ENCODE measurements at regions not wholly inside any gene's neighbourhood (a gene's known extent, or its start where the extent isn't known, plus 50 kb on each side); places are given as distances from the start of the nearest gene placed in this dataset.

- no peak for DNase-seq (ENCODE audit: low read depth in 4 of 4, low spot score in 2 of 4)
These were observed 1289.0 kb upstream of the AUTS2 start for GRCh38 chr7:68309271-68309670.

- DNase-seq (ENCODE audit: low read depth in 4 of 4, low spot score in 2 of 4): no peak
These were observed 1288.5 kb upstream of the AUTS2 start for GRCh38 chr7:68309806-68310205.

- DNase-seq (ENCODE audit: low read depth in 4 of 4, low spot score in 2 of 4): no peak
These were observed 1286.3 kb upstream of the AUTS2 start for GRCh38 chr7:68311958-68312357.

GRCh38 chr7:68313806-68314205 is 1284.5 kb upstream of the AUTS2 start:
- no peak for DNase-seq (ENCODE audit: low read depth in 4 of 4, low spot score in 2 of 4)

GRCh38 chr7:68314208-68314607 is 1284.1 kb upstream of the AUTS2 start:
- no peak for DNase-seq (ENCODE audit: low read depth in 4 of 4, low spot score in 2 of 4)

- DNase-seq (ENCODE audit: low read depth in 4 of 4, low spot score in 2 of 4): no peak
These were observed 1280.8 kb upstream of the AUTS2 start for GRCh38 chr7:68317476-68317875.

- DNase-seq (ENCODE audit: low read depth in 4 of 4, low spot score in 2 of 4): no peak
These were observed 1279.2 kb upstream of the AUTS2 start for GRCh38 chr7:68319061-68319460.

- peak in 3 of 4 donors; percentile 7 to 20 (median 19) for DNase-seq (ENCODE audit: low read depth in 4 of 4, low spot score in 2 of 4)
These were observed 1277.1 kb upstream of the AUTS2 start for GRCh38 chr7:68321076-68321639.

GRCh38 chr7:68321776-68322496 is 1276.3 kb upstream of the AUTS2 start:
- DNase-seq (ENCODE audit: low read depth in 4 of 4, low spot score in 2 of 4): peak in 1 of 4 donors; percentile 3

- DNase-seq (ENCODE audit: low read depth in 4 of 4, low spot score in 2 of 4): no peak
These were observed 1273.7 kb upstream of the AUTS2 start for GRCh38 chr7:68324621-68325020.

GRCh38 chr7:68334216-68334615 is 1264.1 kb upstream of the AUTS2 start:
- no peak for DNase-seq (ENCODE audit: low read depth in 4 of 4, low spot score in 2 of 4)

- no peak for DNase-seq (ENCODE audit: low read depth in 4 of 4, low spot score in 2 of 4)
These were observed 1263.5 kb upstream of the AUTS2 start for GRCh38 chr7:68334636-68335272.

GRCh38 chr7:68336594-68336993 is 1261.7 kb upstream of the AUTS2 start:
- no peak for DNase-seq (ENCODE audit: low read depth in 4 of 4, low spot score in 2 of 4)

- DNase-seq (ENCODE audit: low read depth in 4 of 4, low spot score in 2 of 4): no peak
These were observed 1249.9 kb upstream of the AUTS2 start for GRCh38 chr7:68348401-68348800.

- DNase-seq (ENCODE audit: low read depth in 4 of 4, low spot score in 2 of 4): no peak
These were observed 1235.3 kb upstream of the AUTS2 start for GRCh38 chr7:68362745-68363518.

GRCh38 chr7:68364886-68365625 is 1233.2 kb upstream of the AUTS2 start:
- no peak for DNase-seq (ENCODE audit: low read depth in 4 of 4, low spot score in 2 of 4)

- no peak for DNase-seq (ENCODE audit: low read depth in 4 of 4, low spot score in 2 of 4)
These were observed 1226.3 kb upstream of the AUTS2 start for GRCh38 chr7:68371985-68372384.

GRCh38 chr7:68376131-68376661 is 1222.1 kb upstream of the AUTS2 start:
- no peak for DNase-seq (ENCODE audit: low read depth in 4 of 4, low spot score in 2 of 4)

GRCh38 chr7:68381731-68382130 is 1216.5 kb upstream of the AUTS2 start:
- DNase-seq (ENCODE audit: low read depth in 4 of 4, low spot score in 2 of 4): no peak

- DNase-seq (ENCODE audit: low read depth in 4 of 4, low spot score in 2 of 4): no peak
These were observed 1213.7 kb upstream of the AUTS2 start for GRCh38 chr7:68384581-68384980.
